Ishikawa (cell line): ENCODE measurements at regions not wholly inside any gene's neighbourhood (a gene's known extent, or its start where the extent isn't known, plus 50 kb on each side); places are given as distances from the start of the nearest gene placed in this dataset.

Experiments
- CEBPB ChIP-seq: IDR thresholded peaks from 2 replicates; pipeline ENCODE4 v1.6.1; 2012
- CREB1 ChIP-seq: IDR thresholded peaks from 2 replicates; pipeline ENCODE4 v1.6.1; 2012; ENCODE audit warnings: low read depth
- EGR1 ChIP-seq: IDR thresholded peaks from 2 replicates; pipeline ENCODE4 v1.6.1; 2012
- EP300 ChIP-seq: IDR thresholded peaks from 2 replicates; pipeline ENCODE4 v1.6.1; 2012; ENCODE audit warnings: borderline replicate concordance
- MAX ChIP-seq: IDR thresholded peaks from 2 replicates; pipeline ENCODE4 v1.6.1; 2012
- RAD21 ChIP-seq: IDR thresholded peaks from 2 replicates; pipeline ENCODE4 v1.6.1; 2012; ENCODE audit warnings: low read depth
- REST ChIP-seq: IDR thresholded peaks from 2 replicates; pipeline ENCODE4 v1.6.1; 2012; ENCODE audit warnings: low read depth, mild to moderate bottlenecking
- TAF1 ChIP-seq: IDR thresholded peaks from 2 replicates; pipeline ENCODE4 v1.6.1; 2012; ENCODE audit warnings: low read depth, mild to moderate bottlenecking
- ZBTB7A ChIP-seq: IDR thresholded peaks from 2 replicates; pipeline ENCODE4 v1.6.1; 2012; ENCODE audit warnings: low read depth

GRCh38 chr1:239438891-239439290 lies 52.5 kb downstream of the CHRM3 start:
- TF ChIP-seq REST = no peak
- TF ChIP-seq RAD21 = no peak
- TF ChIP-seq EGR1 = no peak
- no peak for TF ChIP-seq MAX
- no peak for TF ChIP-seq TAF1
- TF ChIP-seq CREB1 = no peak
- no peak for TF ChIP-seq ZBTB7A
- no peak for TF ChIP-seq CEBPB
- no peak for TF ChIP-seq EP300
